HepG2 (cell line): ENCODE measurements at regions not wholly inside any gene's neighbourhood (a gene's known extent, or its start where the extent isn't known, plus 50 kb on each side); places are given as distances from the start of the nearest gene placed in this dataset.

ENCODE experiments used
- ATAC-seq: fragments of 200-7000 bp; cut with Tn5 transposase; 3 replicates; pipeline ENCODE4 v1.9.1; 2020; ENCODE audit warnings: mild to moderate bottlenecking, moderate library complexity
- BruUV-seq: library from RNA; stranded (reverse); fragments of 400-500 nt; replicated peaks from 2 replicates; lab custom pipeline; 2021; lab: Mats Ljungman, UMichigan
- CTCF ChIA-PET: fragments of 300-600 bp; formaldehyde crosslinking; extraction: SDS; loops from one replicate; lab custom pipeline; 2021; ENCODE audit warnings: low total read pairs, inconsistent platforms, low intra/inter-chr PET ratio; lab: Yijun Ruan, JAX
- POLR2A ChIA-PET: fragments of 350-600 bp; sonication (Branson Sonifier 250); formaldehyde crosslinking; loops from one replicate; lab custom pipeline; 2020; ENCODE audit warnings: antibody characterized with exemption, inconsistent platforms; lab: Yijun Ruan, JAX
- DNase-seq: peaks from one replicate; pipeline ENCODE4 v3.0.0-alpha.2; 2015; ENCODE audit warnings: low spot score
- FAIRE-seq: peaks from 3 replicates; lab custom pipeline; 2011; peaks lifted over from hg19 to GRCh38; lab: Jason Lieb, UNC
- H2AFZ ChIP-seq: one replicate; pipeline ENCODE4 v1.6.1; 2011; ENCODE audit warnings: low read length, inconsistent platforms
- H3K27ac ChIP-seq: fragments of 300-600 bp; 3 replicates; pipeline ENCODE4 v1.8.0; 2011; ENCODE audit warnings: mixed run types, mild to moderate bottlenecking, mixed read lengths, low read length, inconsistent platforms; ENCODE audit not compliant: insufficient read depth; ENCODE audit errors: extremely low read length
- H3K27me3 ChIP-seq, 2 experiments: fragments of 200-600 bp in 1 of 2; 2 replicates in 1 of 2; 3 replicates in 1 of 2; pipeline versions ENCODE4 v1.6.0 to v1.8.0; 2011; ENCODE audit warnings: low read length in 2 of 2, mild to moderate bottlenecking in 2 of 2, moderate library complexity in 2 of 2, inconsistent platforms in 1 of 2; ENCODE audit not compliant: insufficient read depth in 2 of 2, control insufficient read depth in 1 of 2
- H3K36me3 ChIP-seq, 2 experiments: fragments of 200-600 bp in 1 of 2; replicated peaks in 1 of 2; 2 replicates in 1 of 2; 3 replicates in 1 of 2; pipeline versions ENCODE4 v1.5.1 to v1.8.0; 2011; ENCODE audit warnings: low read length in 2 of 2, inconsistent platforms in 1 of 2; ENCODE audit not compliant: insufficient read depth in 2 of 2, control insufficient read depth in 1 of 2
- H3K4me1 ChIP-seq: 2 replicates; pipeline ENCODE4 v1.5.1; 2012; ENCODE audit warnings: low read length, inconsistent platforms; ENCODE audit not compliant: insufficient read depth
- H3K4me2 ChIP-seq: 2 replicates; pipeline ENCODE4 v1.6.0; 2011; ENCODE audit warnings: low read depth, low read length, inconsistent platforms
- H3K4me3 ChIP-seq, 3 experiments: fragments of 200-600 bp in 1 of 3; sonication (generic), shearing (Covaris generic) in 1 of 3; replicated peaks in 1 of 3; 2 replicates each; pipeline ENCODE4 v1.5.1; 2011 to 2016; ENCODE audit warnings: low read length in 3 of 3, inconsistent platforms in 2 of 3, low read depth in 2 of 3, mild to moderate bottlenecking in 2 of 3, control low read depth in 1 of 3, mixed read lengths in 1 of 3; ENCODE audit not compliant: insufficient read depth in 1 of 3
- H3K79me2 ChIP-seq: one replicate; pipeline ENCODE4 v1.6.1; 2011; ENCODE audit warnings: low read length, inconsistent platforms; ENCODE audit not compliant: insufficient read depth
- H3K9ac ChIP-seq: 2 replicates; pipeline ENCODE4 v1.6.0; 2011; ENCODE audit warnings: mild to moderate bottlenecking, low read depth, low read length, inconsistent platforms; ENCODE audit not compliant: insufficient read depth
- H3K9me3 ChIP-seq: 2 replicates; pipeline ENCODE4 v1.5.1; 2012; ENCODE audit warnings: mild to moderate bottlenecking, low read length
- H4K20me1 ChIP-seq: 2 replicates; pipeline ENCODE4 v1.6.0; 2011; ENCODE audit warnings: inconsistent platforms, mild to moderate bottlenecking, low read length, moderate library complexity; ENCODE audit not compliant: insufficient read depth
- ATF7 ChIP-seq, 2 experiments: fragments of 450-650 bp in 1 of 2; sonication (generic) in 1 of 2; formaldehyde crosslinking in 1 of 2; IDR thresholded peaks; 2 replicates each; pipeline versions ENCODE4 v1.4.0 to v1.6.1; 2016 to 2020; ENCODE audit warnings: antibody characterized with exemption in 1 of 2, mild to moderate bottlenecking in 1 of 2, missing genetic modification reagents in 1 of 2
- CREM ChIP-seq, 2 experiments: sonication (generic) in 1 of 2; formaldehyde crosslinking in 1 of 2; IDR thresholded peaks; 2 replicates each; pipeline versions ENCODE4 v1.4.0 to v1.6.1; 2016 to 2020; ENCODE audit warnings: antibody characterized with exemption in 1 of 2, mild to moderate bottlenecking in 1 of 2, missing genetic modification reagents in 1 of 2
- FOXK1 ChIP-seq: sonication (generic); formaldehyde crosslinking; IDR thresholded peaks from 2 replicates; pipeline ENCODE4 v1.4.0; 2020; ENCODE audit warnings: low read depth, missing genetic modification reagents, borderline replicate concordance
- RFX5 ChIP-seq: IDR thresholded peaks from 2 replicates; pipeline ENCODE4 v1.6.1; 2011; ENCODE audit warnings: low read depth, low read length, improper control_type of control experiment
- SRY ChIP-seq: sonication (generic); formaldehyde crosslinking; IDR thresholded peaks from 2 replicates; pipeline ENCODE4 v1.8.0; 2022; ENCODE audit warnings: mild to moderate bottlenecking, missing genetic modification reagents
- ZNF160 ChIP-seq: sonication (generic); formaldehyde crosslinking; IDR thresholded peaks from 2 replicates; pipeline ENCODE4 v1.8.0; 2022; ENCODE audit warnings: mild to moderate bottlenecking, inconsistent platforms, missing genetic modification reagents
- ZNF546 ChIP-seq: sonication (generic); formaldehyde crosslinking; conservative IDR thresholded peaks from 2 replicates; pipeline ENCODE4 v1.8.1; 2023; ENCODE audit warnings: mild to moderate bottlenecking, missing genetic modification reagents
- ZNF709 ChIP-seq: sonication (generic); formaldehyde crosslinking; IDR thresholded peaks from 2 replicates; pipeline ENCODE4 v1.5.0; 2020; ENCODE audit warnings: mild to moderate bottlenecking, missing genetic modification reagents
- ZNF747 ChIP-seq: sonication (generic); formaldehyde crosslinking; IDR thresholded peaks from 2 replicates; pipeline ENCODE4 v1.8.1; 2023; ENCODE audit warnings: missing genetic modification reagents, mild to moderate bottlenecking, borderline replicate concordance
- WGBS: methylation state at CpG from one replicate; pipeline ENCODE4 v1.1.6; 2017; ENCODE audit warnings: low lambda C conversion rate; 5-methylcytosine and 5-hydroxymethylcytosine counted together
- in situ Hi-C: cut with HindIII; loops from 2 replicates; pipeline ENCODE4 v1.10.0; 2017; ENCODE audit warnings: low pct_unique_long_range_greater_than_20kb; ENCODE audit not compliant: extremely low pct_ligation_motif_present
- intact Hi-C: fragments of 100-400 bp; cut with micrococcal nuclease; formaldehyde crosslinking; loops from one replicate; pipeline ENCODE4 v1.10.0; 2022; ENCODE audit not compliant: unreplicated experiment
- TF ChIP-seq, protein P1 (sequence below), 2 experiments: IDR thresholded peaks; 2 replicates each; pipeline ENCODE4 v1.6.1; 2011 to 2012; ENCODE audit warnings: low read length in 2 of 2, borderline replicate concordance in 1 of 2, low read depth in 1 of 2, mild to moderate bottlenecking in 1 of 2, moderate library complexity in 1 of 2
- TF ChIP-seq, protein P2 (sequence below): sonication (generic); formaldehyde crosslinking; IDR thresholded peaks from 2 replicates; pipeline ENCODE4 v1.5.0; 2020; ENCODE audit warnings: missing genetic modification reagents
- TF ChIP-seq, protein P3 (sequence below): sonication (generic); formaldehyde crosslinking; IDR thresholded peaks from 2 replicates; pipeline ENCODE4 v1.8.0; 2022; ENCODE audit warnings: mild to moderate bottlenecking, missing genetic modification reagents, moderate library complexity

DNA sequence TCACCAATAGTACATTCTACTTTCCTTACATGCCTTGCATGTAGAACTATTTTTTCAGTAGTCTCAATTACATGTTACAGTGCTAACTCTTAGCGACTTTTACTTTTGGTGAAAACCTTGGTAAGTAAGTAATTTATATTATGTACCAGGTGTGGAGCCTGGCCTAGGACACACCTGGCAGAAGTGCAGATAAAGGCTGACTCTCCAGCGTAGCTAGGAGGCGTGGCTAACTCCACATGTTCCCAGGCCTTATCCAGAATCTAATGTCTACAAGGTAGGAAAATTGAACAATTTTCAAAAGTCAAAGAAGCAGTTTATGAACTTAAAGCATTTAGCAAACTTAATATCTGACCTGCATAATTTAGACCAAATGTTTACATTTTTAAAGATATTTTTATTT lies 157.4 kb downstream of the DHRS2 start:
- no peak for FAIRE-seq
- Histone ChIP-seq H3K4me1 (no peaks in the 10 kb centered on the region), H3K9ac (no peak overlapping the region), H3K36me3 (no peaks in the 10 kb centered on the region), H2AFZ (no peak overlapping the region), H3K27ac (no peak overlapping the region), H3K4me2 (no peak overlapping the region), H3K4me3 (no peak overlapping the region), H3K27me3 (peaks cover 0 to 16% of the 10 kb centered on the region in 2 experiments; a peak in 3 of 5 replicates), H3K9me3 (peaks cover 8% of the 10 kb centered on the region; the same call in 1 of the 2 replicates), H4K20me1 (no peaks in the 10 kb centered on the region), H3K79me2 (no peaks in the 10 kb centered on the region)
- ATAC-seq = no peak
- BruUV-seq = no TSS peak
- in situ Hi-C loops = no loop called here
- TF ChIP-seq ZNF160 (CRISPR knock-in tag) = no peak
- TF ChIP-seq SRY (CRISPR knock-in tag) = no peak
- TF ChIP-seq, protein P1, sequence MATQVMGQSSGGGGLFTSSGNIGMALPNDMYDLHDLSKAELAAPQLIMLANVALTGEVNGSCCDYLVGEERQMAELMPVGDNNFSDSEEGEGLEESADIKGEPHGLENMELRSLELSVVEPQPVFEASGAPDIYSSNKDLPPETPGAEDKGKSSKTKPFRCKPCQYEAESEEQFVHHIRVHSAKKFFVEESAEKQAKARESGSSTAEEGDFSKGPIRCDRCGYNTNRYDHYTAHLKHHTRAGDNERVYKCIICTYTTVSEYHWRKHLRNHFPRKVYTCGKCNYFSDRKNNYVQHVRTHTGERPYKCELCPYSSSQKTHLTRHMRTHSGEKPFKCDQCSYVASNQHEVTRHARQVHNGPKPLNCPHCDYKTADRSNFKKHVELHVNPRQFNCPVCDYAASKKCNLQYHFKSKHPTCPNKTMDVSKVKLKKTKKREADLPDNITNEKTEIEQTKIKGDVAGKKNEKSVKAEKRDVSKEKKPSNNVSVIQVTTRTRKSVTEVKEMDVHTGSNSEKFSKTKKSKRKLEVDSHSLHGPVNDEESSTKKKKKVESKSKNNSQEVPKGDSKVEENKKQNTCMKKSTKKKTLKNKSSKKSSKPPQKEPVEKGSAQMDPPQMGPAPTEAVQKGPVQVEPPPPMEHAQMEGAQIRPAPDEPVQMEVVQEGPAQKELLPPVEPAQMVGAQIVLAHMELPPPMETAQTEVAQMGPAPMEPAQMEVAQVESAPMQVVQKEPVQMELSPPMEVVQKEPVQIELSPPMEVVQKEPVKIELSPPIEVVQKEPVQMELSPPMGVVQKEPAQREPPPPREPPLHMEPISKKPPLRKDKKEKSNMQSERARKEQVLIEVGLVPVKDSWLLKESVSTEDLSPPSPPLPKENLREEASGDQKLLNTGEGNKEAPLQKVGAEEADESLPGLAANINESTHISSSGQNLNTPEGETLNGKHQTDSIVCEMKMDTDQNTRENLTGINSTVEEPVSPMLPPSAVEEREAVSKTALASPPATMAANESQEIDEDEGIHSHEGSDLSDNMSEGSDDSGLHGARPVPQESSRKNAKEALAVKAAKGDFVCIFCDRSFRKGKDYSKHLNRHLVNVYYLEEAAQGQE (IDR thresholded peaks at IDR 0.05; ENCODE audit: borderline replicate concordance in 1 of 2, low read depth in 1 of 2, low read length in 2 of 2) = no peak
- TF ChIP-seq ZNF709 (CRISPR knock-in tag) = no peak
- TF ChIP-seq FOXK1 = no peak
- ChIA-PET POLR2A (no interaction called here), CTCF (no interaction called here)
- WGBS = 17% methylated on average over 3 of the region's 3 CpGs
- intact Hi-C loops = no loop called here
- no peak for DNase-seq

DNA sequence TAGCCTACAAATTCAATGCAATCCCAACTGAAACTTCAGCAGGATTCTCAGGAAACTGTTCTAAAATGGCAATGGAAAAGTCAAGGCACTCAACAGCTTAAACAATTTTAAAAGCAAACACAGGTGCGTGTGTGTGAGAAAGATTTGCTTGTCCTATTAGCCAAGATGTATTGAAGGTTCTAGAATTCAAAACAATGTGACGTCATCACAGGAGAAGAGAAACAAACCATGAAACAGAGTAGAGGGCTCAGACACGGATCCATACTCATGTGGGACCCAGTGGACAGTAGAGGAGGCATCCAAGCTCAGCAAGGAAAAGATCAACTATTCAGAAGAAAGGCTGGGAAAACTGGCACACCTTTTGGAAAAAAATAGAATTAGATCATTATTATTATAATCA lies 152.8 kb upstream of the DHRS4 start:
- ChIA-PET CTCF (no interaction called here), POLR2A (no interaction called here)
- H3K4me3 ChIP-seq = no peak overlapping the region
- no peaks in the 10 kb centered on the region for H3K36me3 ChIP-seq
- no peak overlapping the region for H2AFZ ChIP-seq
- H3K27ac ChIP-seq = no peak overlapping the region
- no TSS peak for BruUV-seq
- in situ Hi-C loops = no loop called here
- H3K4me2 ChIP-seq = no peak overlapping the region
- intact Hi-C loops = no loop called here
- ATAC-seq = no peak
- WGBS = 2% methylated on average over 3 of the region's 3 CpGs
- no peaks in the 10 kb centered on the region for H3K4me1 ChIP-seq
- FAIRE-seq = no peak
- H3K79me2 ChIP-seq = no peaks in the 10 kb centered on the region
- H4K20me1 ChIP-seq = no peaks in the 10 kb centered on the region
- H3K27me3 ChIP-seq = 0 out of 5 replicates have a peak, but pooled peaks cover 0 to 4% of the 10 kb centered on the region in 2 experiments
- DNase-seq = no peak
- H3K9ac ChIP-seq = no peak overlapping the region
- peaks cover 6% of the 10 kb centered on the region; the same call in 1 of the 2 replicates for H3K9me3 ChIP-seq
- TF ChIP-seq ZNF546 (CRISPR knock-in tag) (no peak), ZNF747 (CRISPR knock-in tag) (no peak), CREM (IDR thresholded peaks at IDR 0.05) (peak; percentile 21; the same call in 1 of the 2 replicates), CREM (CRISPR knock-in tag; IDR thresholded peaks at IDR 0.05) (no peak), ATF7 (IDR thresholded peaks at IDR 0.05) (peak; percentile 100), ATF7 (CRISPR knock-in tag; IDR thresholded peaks at IDR 0.05) (no peak), RFX5 (peak; percentile 26; the same call in 1 of the 2 replicates)
- TF ChIP-seq, protein P2, sequence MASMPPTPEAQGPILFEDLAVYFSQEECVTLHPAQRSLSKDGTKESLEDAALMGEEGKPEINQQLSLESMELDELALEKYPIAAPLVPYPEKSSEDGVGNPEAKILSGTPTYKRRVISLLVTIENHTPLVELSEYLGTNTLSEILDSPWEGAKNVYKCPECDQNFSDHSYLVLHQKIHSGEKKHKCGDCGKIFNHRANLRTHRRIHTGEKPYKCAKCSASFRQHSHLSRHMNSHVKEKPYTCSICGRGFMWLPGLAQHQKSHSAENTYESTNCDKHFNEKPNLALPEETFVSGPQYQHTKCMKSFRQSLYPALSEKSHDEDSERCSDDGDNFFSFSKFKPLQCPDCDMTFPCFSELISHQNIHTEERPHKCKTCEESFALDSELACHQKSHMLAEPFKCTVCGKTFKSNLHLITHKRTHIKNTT (CRISPR knock-in tag) = no peak
- TF ChIP-seq, protein P3, sequence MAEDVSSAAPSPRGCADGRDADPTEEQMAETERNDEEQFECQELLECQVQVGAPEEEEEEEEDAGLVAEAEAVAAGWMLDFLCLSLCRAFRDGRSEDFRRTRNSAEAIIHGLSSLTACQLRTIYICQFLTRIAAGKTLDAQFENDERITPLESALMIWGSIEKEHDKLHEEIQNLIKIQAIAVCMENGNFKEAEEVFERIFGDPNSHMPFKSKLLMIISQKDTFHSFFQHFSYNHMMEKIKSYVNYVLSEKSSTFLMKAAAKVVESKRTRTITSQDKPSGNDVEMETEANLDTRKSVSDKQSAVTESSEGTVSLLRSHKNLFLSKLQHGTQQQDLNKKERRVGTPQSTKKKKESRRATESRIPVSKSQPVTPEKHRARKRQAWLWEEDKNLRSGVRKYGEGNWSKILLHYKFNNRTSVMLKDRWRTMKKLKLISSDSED (CRISPR knock-in tag) = no peak
